ENCODE measurements at regions not wholly inside any gene's neighbourhood (a gene's known extent, or its start where the extent isn't known, plus 50 kb on each side); places are given as distances from the start of the nearest gene placed in this dataset.
A peak's percentile ranks its signal among the peaks of the same experiment; 100 is the strongest.

DNA sequence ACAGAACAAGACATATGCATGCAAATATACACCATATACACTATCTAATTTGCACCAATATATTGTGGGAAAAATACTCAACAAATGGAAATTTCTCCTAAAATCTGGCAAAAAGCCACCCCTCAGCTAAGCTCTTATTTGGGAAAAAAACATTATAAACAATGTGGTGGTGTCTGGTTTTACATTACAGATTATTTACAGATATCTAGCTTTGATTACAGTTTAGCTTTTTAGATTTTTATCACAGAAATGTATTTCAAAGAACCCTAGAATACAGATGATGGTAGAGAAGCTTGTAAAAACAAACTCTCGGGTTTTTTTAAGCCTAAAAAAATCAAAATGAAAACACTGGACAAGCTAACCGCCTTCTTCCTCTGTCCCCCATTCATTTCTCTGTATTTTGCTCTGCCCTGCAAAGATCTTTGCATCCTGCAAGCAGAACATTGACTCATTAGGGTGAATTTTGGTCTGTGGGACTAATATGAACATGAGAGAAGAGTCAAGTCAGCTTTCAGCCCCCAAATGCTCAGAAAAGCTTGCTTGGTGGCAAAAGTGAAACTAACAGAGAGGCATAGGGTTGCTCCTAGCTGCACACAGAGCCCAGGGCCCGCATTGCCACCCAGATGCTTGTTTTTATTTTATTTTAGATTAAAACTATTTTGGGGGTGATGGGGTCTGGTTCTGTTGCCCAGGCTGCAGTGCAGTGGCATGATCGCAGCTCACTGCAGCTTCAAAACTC, 88.8 kb upstream of the LYZL1 start:
- TF ChIP-seq, protein P1, sequence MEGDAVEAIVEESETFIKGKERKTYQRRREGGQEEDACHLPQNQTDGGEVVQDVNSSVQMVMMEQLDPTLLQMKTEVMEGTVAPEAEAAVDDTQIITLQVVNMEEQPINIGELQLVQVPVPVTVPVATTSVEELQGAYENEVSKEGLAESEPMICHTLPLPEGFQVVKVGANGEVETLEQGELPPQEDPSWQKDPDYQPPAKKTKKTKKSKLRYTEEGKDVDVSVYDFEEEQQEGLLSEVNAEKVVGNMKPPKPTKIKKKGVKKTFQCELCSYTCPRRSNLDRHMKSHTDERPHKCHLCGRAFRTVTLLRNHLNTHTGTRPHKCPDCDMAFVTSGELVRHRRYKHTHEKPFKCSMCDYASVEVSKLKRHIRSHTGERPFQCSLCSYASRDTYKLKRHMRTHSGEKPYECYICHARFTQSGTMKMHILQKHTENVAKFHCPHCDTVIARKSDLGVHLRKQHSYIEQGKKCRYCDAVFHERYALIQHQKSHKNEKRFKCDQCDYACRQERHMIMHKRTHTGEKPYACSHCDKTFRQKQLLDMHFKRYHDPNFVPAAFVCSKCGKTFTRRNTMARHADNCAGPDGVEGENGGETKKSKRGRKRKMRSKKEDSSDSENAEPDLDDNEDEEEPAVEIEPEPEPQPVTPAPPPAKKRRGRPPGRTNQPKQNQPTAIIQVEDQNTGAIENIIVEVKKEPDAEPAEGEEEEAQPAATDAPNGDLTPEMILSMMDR (IDR thresholded peaks at IDR 0.05; ENCODE audit: low read depth, low read length), result no peak
- peak; percentile 11 for DNase-seq (ENCODE audit: low read depth, low spot score)
- H3K4me3 ChIP-seq (ENCODE audit: low read depth, low read length), result no peak overlapping the region
- in situ Hi-C loops (cut with HindIII; ENCODE audit: low sequenced_read_pairs), result no loop called here

- in situ Hi-C loops (cut with HindIII; ENCODE audit: low sequenced_read_pairs), result no loop called here
- H3K4me3 ChIP-seq (ENCODE audit: low read depth, low read length), result no peak overlapping the region
- TF ChIP-seq, protein P1 (IDR thresholded peaks at IDR 0.05; ENCODE audit: low read depth, low read length), result no peak
- no peak for DNase-seq (ENCODE audit: low read depth, low spot score)
These were observed 86.4 kb upstream of the LYZL1 start for GRCh38 chr10:29202386-29202940.

DNA sequence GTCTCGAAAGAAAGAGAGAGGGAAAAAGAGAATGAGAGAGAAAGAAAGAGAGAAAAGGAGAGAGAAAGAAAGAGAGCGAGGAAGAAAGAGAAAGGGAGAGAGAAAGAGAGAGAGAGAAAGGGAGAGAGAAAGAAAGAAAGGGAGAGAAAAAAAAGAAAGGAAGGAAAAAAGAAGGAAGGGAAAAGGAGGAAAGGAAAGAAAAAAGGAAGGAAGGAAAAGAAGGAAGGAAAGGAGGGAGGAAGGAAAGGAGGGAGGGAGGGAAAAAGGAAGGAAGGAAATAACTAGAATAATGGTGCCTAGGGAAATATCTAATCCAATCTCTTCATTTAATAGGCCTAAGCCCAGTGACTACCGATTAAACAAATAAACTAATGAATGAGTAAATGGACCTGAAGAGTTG, 85.4 kb upstream of the LYZL1 start:
- no peak overlapping the region for H3K4me3 ChIP-seq (ENCODE audit: low read depth, low read length)
- TF ChIP-seq, protein P1 (IDR thresholded peaks at IDR 0.05; ENCODE audit: low read depth, low read length), result no peak
- no peak for DNase-seq (ENCODE audit: low read depth, low spot score)
- in situ Hi-C loops (cut with HindIII; ENCODE audit: low sequenced_read_pairs), result no loop called here

- TF ChIP-seq, protein P1 (IDR thresholded peaks at IDR 0.05; ENCODE audit: low read depth, low read length), result no peak
- in situ Hi-C loops (cut with HindIII; ENCODE audit: low sequenced_read_pairs), result no loop called here
- no peak for DNase-seq (ENCODE audit: low read depth, low spot score)
- no peak overlapping the region for H3K4me3 ChIP-seq (ENCODE audit: low read depth, low read length)
These were observed 84.6 kb upstream of the LYZL1 start for GRCh38 chr10:29204070-29204800.

DNA sequence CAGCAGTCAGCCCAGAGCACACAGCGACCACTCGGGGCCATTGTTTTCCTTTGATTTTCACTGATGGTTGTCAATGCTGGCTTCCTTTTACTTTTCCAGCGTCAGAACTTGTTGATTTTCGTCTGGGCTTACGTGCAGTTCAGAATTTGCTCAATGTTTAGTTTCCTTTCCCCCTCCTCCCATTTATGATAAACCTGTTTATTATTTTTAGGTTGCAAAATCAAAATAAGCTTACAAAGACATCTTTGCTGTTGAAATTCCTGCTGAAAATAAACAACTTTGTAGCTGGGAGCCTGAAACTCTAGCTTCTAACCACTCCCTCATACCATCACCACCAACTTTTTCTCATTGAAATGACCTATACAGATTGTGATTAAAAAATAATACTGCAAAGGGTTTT, 83.1 kb upstream of the LYZL1 start:
- in situ Hi-C loops (cut with HindIII; ENCODE audit: low sequenced_read_pairs), result no loop called here
- TF ChIP-seq, protein P1 (IDR thresholded peaks at IDR 0.05; ENCODE audit: low read depth, low read length), result no peak
- DNase-seq (ENCODE audit: low read depth, low spot score), result no peak
- no peak overlapping the region for H3K4me3 ChIP-seq (ENCODE audit: low read depth, low read length)

DNA sequence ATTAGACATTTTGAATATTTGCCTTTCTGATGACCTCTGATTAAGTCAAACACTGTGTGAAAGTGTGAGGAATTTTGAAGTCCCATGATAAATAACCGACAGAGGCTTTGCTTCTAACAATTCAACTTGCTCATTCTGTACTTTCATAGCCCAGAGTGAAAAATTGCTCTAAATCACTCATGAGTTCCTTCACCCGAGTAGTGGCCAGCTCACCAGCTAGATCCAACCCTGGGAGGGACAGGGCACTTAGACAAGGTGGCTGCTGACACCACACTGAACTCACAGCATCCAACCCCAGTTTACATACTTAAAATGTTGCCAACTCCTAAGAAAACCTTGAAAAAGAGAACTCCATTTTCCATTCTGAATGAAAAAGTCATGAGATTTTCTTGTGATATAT, 80.0 kb upstream of the LYZL1 start:
- in situ Hi-C loops (cut with HindIII; ENCODE audit: low sequenced_read_pairs), result no loop called here
- TF ChIP-seq, protein P1 (IDR thresholded peaks at IDR 0.05; ENCODE audit: low read depth, low read length), result no peak
- DNase-seq (ENCODE audit: low read depth, low spot score), result no peak
- H3K4me3 ChIP-seq (ENCODE audit: low read depth, low read length), result no peak overlapping the region
